Smooth muscle cell (in vitro differentiated cells): ENCODE measurements at regions not wholly inside any gene's neighbourhood (a gene's known extent, or its start where the extent isn't known, plus 50 kb on each side); places are given as distances from the start of the nearest gene placed in this dataset.
A peak's percentile ranks its signal among the peaks of the same experiment; 100 is the strongest.

Experiments used
- DNase-seq: peaks from one replicate; lab custom pipeline; 2025; ENCODE audit not compliant: unreplicated experiment; lab: John Stamatoyannopoulos, UW
- H2AFZ ChIP-seq: fragments of 200-600 bp; sonication (generic); 2 replicates; pipeline ENCODE4 v1.6.0; 2016; ENCODE audit warnings: antibody characterized with exemption, low read depth, mild to moderate bottlenecking
- H3F3A ChIP-seq: fragments of 200-600 bp; sonication (generic); 2 replicates; pipeline ENCODE4 v1.6.0; 2017; ENCODE audit warnings: antibody characterized with exemption, low read depth
- H3K27ac ChIP-seq: fragments of 200-600 bp; sonication (generic); 2 replicates; pipeline ENCODE4 v1.5.1; 2016; ENCODE audit warnings: low read depth, mild to moderate bottlenecking
- H3K27me3 ChIP-seq: fragments of 200-600 bp; sonication (generic); 2 replicates; pipeline ENCODE4 v1.6.1; 2016; ENCODE audit warnings: low read depth, mild to moderate bottlenecking
- H3K36me3 ChIP-seq: fragments of 200-600 bp; sonication (generic); 2 replicates; pipeline ENCODE4 v1.5.1; 2016; ENCODE audit warnings: low read depth
- H3K4me1 ChIP-seq: fragments of 200-600 bp; sonication (generic); 2 replicates; pipeline ENCODE4 v1.5.1; 2016; ENCODE audit warnings: low read depth
- H3K4me2 ChIP-seq: fragments of 200-600 bp; sonication (generic); 2 replicates; pipeline ENCODE4 v1.6.0; 2016; ENCODE audit warnings: mild to moderate bottlenecking
- H3K4me3 ChIP-seq: fragments of 200-600 bp; sonication (generic); 2 replicates; pipeline ENCODE4 v1.5.1; 2016; ENCODE audit warnings: mild to moderate bottlenecking
- H3K79me2 ChIP-seq: fragments of 200-600 bp; sonication (generic); 2 replicates; pipeline ENCODE4 v1.6.0; 2016; ENCODE audit warnings: low read depth, mild to moderate bottlenecking
- H3K9ac ChIP-seq: fragments of 200-600 bp; sonication (generic); 2 replicates; pipeline ENCODE4 v1.6.0; 2016; ENCODE audit warnings: low read depth
- H3K9me3 ChIP-seq: fragments of 200-600 bp; sonication (generic); replicated peaks from 2 replicates; pipeline ENCODE4 v1.5.1; 2016; ENCODE audit warnings: low read depth
- H4K20me1 ChIP-seq: fragments of 200-600 bp; sonication (generic); 2 replicates; pipeline ENCODE4 v1.6.0; 2016; ENCODE audit warnings: low read depth
- WGBS: methylation state at CpG from one replicate; pipeline ENCODE4 v1.1.7; 2016; ENCODE audit warnings: low lambda C conversion rate; 5-methylcytosine and 5-hydroxymethylcytosine counted together
- TF ChIP-seq, protein P1 (sequence below): fragments of 200-600 bp; sonication (generic); IDR thresholded peaks from 2 replicates; pipeline ENCODE4 v1.5.1; 2017; ENCODE audit warnings: borderline replicate concordance, mild to moderate bottlenecking, antibody characterized with exemption; ENCODE audit not compliant: insufficient read depth, poor library complexity, severe bottlenecking

DNA sequence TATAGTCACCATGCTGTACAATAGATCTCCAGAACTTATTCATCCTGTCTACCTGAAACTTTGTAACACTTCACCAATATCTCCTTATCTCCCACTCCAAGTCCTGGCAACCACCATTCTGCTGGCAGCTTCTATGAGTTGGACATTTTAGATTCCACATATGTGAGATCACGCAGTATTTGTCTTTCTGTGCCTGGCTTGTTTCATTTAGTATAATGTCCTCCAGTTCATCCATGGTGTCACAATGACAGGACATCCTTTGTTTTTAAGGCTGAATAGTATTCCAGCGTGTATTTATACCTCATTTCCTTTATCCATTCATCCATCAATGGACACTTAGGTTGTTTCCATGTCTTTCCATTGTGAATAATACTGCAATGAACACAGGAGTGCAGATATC is 198.7 kb downstream of the QDPR start:
- Histone ChIP-seq H3K79me2 (no peaks in the 10 kb centered on the region), H3K4me3 (no peak overlapping the region), H2AFZ (no peak overlapping the region), H4K20me1 (no peaks in the 10 kb centered on the region), H3K9ac (no peak overlapping the region), H3K4me1 (no peaks in the 10 kb centered on the region), H3K36me3 (no peaks in the 10 kb centered on the region), H3K27me3 (no peaks in the 10 kb centered on the region), H3K27ac (no peak overlapping the region), H3K4me2 (no peak overlapping the region), H3F3A (no peaks in the 10 kb centered on the region), H3K9me3 (no peaks in the 10 kb centered on the region)
- TF ChIP-seq, protein P1, sequence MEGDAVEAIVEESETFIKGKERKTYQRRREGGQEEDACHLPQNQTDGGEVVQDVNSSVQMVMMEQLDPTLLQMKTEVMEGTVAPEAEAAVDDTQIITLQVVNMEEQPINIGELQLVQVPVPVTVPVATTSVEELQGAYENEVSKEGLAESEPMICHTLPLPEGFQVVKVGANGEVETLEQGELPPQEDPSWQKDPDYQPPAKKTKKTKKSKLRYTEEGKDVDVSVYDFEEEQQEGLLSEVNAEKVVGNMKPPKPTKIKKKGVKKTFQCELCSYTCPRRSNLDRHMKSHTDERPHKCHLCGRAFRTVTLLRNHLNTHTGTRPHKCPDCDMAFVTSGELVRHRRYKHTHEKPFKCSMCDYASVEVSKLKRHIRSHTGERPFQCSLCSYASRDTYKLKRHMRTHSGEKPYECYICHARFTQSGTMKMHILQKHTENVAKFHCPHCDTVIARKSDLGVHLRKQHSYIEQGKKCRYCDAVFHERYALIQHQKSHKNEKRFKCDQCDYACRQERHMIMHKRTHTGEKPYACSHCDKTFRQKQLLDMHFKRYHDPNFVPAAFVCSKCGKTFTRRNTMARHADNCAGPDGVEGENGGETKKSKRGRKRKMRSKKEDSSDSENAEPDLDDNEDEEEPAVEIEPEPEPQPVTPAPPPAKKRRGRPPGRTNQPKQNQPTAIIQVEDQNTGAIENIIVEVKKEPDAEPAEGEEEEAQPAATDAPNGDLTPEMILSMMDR, result no peak
- DNase-seq, result no peak
- WGBS, result 86% methylated on average over 2 of the region's 2 CpGs

DNA sequence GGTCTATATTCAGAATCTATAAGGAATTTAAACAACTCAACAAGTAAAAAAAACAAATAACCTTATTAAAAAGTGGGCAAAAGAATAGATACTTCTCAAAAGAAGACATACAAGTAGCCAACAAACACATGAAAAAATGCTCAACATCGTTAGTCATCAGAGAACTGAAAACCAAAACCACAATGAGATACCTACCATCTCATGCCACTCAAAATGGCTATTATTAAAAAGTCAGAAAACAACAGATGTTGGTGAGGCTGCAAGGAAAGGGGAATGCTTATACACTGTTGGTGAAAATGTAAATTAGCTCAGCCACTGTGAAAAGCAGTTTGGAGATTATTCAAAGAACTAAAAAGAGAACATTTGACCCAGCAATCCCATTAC is 201.6 kb downstream of the QDPR start:
- Histone ChIP-seq H4K20me1 (no peaks in the 10 kb centered on the region), H3K79me2 (no peaks in the 10 kb centered on the region), H3K4me1 (no peaks in the 10 kb centered on the region), H3K27ac (peak overlapping the region; percentile 50), H3K27me3 (no peaks in the 10 kb centered on the region), H3K4me3 (no peak overlapping the region), H3K4me2 (peak overlapping the region; percentile 67), H2AFZ (no peak overlapping the region), H3K9me3 (no peaks in the 10 kb centered on the region), H3K36me3 (no peaks in the 10 kb centered on the region), H3F3A (no peaks in the 10 kb centered on the region), H3K9ac (no peak overlapping the region)
- TF ChIP-seq, protein P1, result no peak
- 31% methylated on average over 1 of the region's 1 CpG for WGBS
- no peak for DNase-seq

DNA sequence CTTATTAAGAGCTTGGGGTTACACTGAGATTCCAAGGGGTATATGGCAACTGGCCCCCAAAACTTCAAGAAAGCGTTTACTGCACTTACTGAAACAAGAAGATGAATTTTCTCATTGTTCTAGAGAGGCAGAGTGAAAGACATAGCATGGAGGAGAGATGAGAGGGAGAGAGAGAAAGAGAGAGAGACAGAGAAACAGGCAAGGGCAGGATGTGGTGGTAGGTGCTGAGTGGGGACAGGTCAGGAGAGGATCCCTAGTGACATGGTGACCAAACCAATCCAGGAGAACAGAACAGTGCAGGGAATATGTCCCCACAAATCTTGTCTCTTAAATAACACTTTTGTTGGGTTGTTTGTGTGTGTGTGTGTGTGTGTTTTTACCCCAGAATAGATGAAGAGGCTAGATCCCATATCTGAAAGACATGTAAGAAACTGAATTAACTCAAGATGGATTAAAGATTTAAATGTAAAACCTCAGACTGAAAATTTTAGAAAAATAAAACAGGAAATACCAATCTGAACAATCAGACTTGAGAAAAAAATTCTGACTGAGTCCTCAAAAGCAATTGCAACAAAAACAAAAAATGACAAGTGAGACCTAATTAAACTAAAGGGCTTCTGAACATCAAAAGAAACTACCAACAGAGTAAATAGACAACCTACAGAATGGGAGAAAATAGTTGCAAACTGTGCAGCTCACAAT is 202.2 kb downstream of the QDPR start:
- Histone ChIP-seq H3K27ac (peak overlapping the region; percentile 50), H2AFZ (no peak overlapping the region), H3K27me3 (no peaks in the 10 kb centered on the region), H3K4me2 (peak overlapping the region; percentile 67), H3K36me3 (no peaks in the 10 kb centered on the region), H4K20me1 (no peaks in the 10 kb centered on the region), H3K9me3 (no peaks in the 10 kb centered on the region), H3K4me1 (no peaks in the 10 kb centered on the region), H3K4me3 (no peak overlapping the region), H3F3A (no peaks in the 10 kb centered on the region), H3K79me2 (no peaks in the 10 kb centered on the region), H3K9ac (no peak overlapping the region)
- TF ChIP-seq, protein P1, result no peak
- WGBS, result 78% methylated on average over 1 of the region's 1 CpG
- no peak for DNase-seq

DNA sequence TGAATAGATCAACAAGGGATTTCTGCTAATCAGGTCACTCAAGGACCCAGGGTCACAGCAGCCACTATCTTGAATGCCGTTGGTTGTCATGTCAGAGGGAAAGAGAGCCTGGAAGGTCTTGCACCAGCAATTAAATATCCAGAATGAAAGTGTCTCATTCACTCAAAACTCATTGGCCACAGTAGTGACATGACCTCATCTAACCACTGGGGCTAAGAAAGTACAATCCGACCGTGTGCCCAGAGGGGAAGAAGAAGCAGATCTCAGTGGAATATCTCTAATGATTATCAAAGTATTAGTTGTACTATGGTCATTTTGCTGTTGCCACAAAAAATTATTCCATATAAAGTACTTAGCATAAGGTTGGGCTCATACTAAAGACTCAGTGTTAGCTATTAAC is 210.0 kb downstream of the QDPR start:
- Histone ChIP-seq H2AFZ (no peak overlapping the region), H3K27ac (no peak overlapping the region), H3K4me2 (no peak overlapping the region), H3K4me1 (no peaks in the 10 kb centered on the region), H3K4me3 (no peak overlapping the region), H4K20me1 (no peaks in the 10 kb centered on the region), H3K36me3 (no peaks in the 10 kb centered on the region), H3K79me2 (no peaks in the 10 kb centered on the region), H3F3A (no peaks in the 10 kb centered on the region), H3K9ac (no peak overlapping the region), H3K27me3 (no peaks in the 10 kb centered on the region), H3K9me3 (no peaks in the 10 kb centered on the region)
- TF ChIP-seq, protein P1, result no peak
- 77% methylated on average over 3 of the region's 3 CpGs for WGBS
- no peak for DNase-seq
